ENCODE measurements at regions not wholly inside any gene's neighbourhood (a gene's known extent, or its start where the extent isn't known, plus 50 kb on each side); places are given as distances from the start of the nearest gene placed in this dataset.

DNA sequence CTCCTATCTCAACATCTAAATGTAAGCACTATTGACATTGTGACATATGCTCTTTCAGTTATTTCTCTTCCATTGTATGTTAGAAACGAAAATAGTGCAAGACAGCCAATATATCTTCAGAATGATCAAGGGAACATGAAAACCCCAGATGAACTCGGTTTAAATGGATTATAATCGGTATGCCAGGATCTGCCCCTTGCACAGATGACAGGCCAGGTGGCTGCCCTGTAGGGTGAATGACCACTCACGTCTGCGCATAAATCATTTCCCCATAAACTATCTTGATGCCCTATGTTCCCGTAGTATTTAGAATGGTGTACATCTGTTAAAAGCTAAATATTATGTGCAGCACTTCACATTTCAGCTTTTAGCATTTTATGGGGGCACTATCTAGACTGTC lies 69.7 kb upstream of the RANBP3L start:
- no peak overlapping the region for H3K4me3 Mint-ChIP-seq
- CTCF ChIA-PET, result no interaction called here
- no peaks in the 10 kb centered on the region for H3K9me3 Mint-ChIP-seq
- H3K4me1 Mint-ChIP-seq (ENCODE audit: low read depth), result no peaks in the 10 kb centered on the region
- intact Hi-C loops (cut with micrococcal nuclease), result no loop called here
- DNase-seq, result no peak
- no peak overlapping the region for H3K27ac Mint-ChIP-seq
- H3K36me3 Mint-ChIP-seq (ENCODE audit: low read depth), result no peaks in the 10 kb centered on the region
- H3K27me3 Mint-ChIP-seq (ENCODE audit: low read depth), result peaks cover 2% of the 10 kb centered on the region

GRCh38 chr5:36373527-36374086 lies 71.9 kb upstream of the RANBP3L start:
- Mint-ChIP-seq H3K27ac (no peak overlapping the region), H3K9me3 (no peaks in the 10 kb centered on the region), H3K4me1 (ENCODE audit: low read depth) (no peaks in the 10 kb centered on the region), H3K36me3 (ENCODE audit: low read depth) (no peaks in the 10 kb centered on the region), H3K4me3 (no peak overlapping the region), H3K27me3 (ENCODE audit: low read depth) (peaks cover 2% of the 10 kb centered on the region)
- DNase-seq, result no peak
- CTCF ChIA-PET, result no interaction called here
- intact Hi-C loops (cut with micrococcal nuclease), result no loop called here

- intact Hi-C loops (cut with micrococcal nuclease), result no loop called here
- H3K36me3 Mint-ChIP-seq (ENCODE audit: low read depth), result no peaks in the 10 kb centered on the region
- CTCF ChIA-PET, result no interaction called here
- no peaks in the 10 kb centered on the region for H3K9me3 Mint-ChIP-seq
- no peak for DNase-seq
- H3K4me1 Mint-ChIP-seq (ENCODE audit: low read depth), result no peaks in the 10 kb centered on the region
- no peak overlapping the region for H3K4me3 Mint-ChIP-seq
- no peak overlapping the region for H3K27ac Mint-ChIP-seq
- H3K27me3 Mint-ChIP-seq (ENCODE audit: low read depth), result peaks cover 2% of the 10 kb centered on the region
Measured at GRCh38 chr5:36374266-36374862, 72.7 kb upstream of the RANBP3L start.

- Mint-ChIP-seq H3K4me3 (no peak overlapping the region), H3K4me1 (ENCODE audit: low read depth) (no peaks in the 10 kb centered on the region)
Measured at GRCh38 chr5:36377192-36377591, 75.5 kb upstream of the RANBP3L start.

DNA sequence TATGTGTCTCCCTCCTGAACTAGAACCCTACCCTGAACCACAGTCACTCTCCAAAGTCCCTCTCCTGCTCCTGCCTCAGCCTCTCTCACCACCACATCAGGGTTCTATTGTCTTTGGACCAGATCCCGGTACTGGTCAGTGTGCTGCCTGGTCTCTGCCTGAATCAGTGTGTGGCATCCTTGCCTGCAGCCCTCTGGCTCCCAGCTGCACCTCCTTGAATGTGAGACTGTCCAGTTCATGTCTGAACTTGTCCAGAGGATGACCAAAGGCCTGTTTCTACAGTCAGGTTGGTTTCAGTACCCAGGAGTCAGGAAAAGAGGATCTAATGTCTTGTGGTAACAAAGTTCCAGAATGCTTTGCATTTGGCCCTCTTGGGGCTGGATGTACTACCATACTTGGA lies 76.8 kb upstream of the RANBP3L start:
- intact Hi-C loops (cut with micrococcal nuclease), result no loop called here
- H3K27ac Mint-ChIP-seq, result no peak overlapping the region
- no peaks in the 10 kb centered on the region for H3K27me3 Mint-ChIP-seq (ENCODE audit: low read depth)
- no peak for DNase-seq
- H3K4me3 Mint-ChIP-seq, result no peak overlapping the region
- H3K36me3 Mint-ChIP-seq (ENCODE audit: low read depth), result no peaks in the 10 kb centered on the region
- CTCF ChIA-PET, result no interaction called here
- no peaks in the 10 kb centered on the region for H3K9me3 Mint-ChIP-seq
- no peaks in the 10 kb centered on the region for H3K4me1 Mint-ChIP-seq (ENCODE audit: low read depth)

More at GRCh38 chr5:36377192-36377591, 75.5 kb upstream of the RANBP3L start:
- Mint-ChIP-seq H3K36me3 (ENCODE audit: low read depth) (no peaks in the 10 kb centered on the region), H3K27ac (no peak overlapping the region), H3K9me3 (no peaks in the 10 kb centered on the region), H3K27me3 (ENCODE audit: low read depth) (no peaks in the 10 kb centered on the region)
- no peak for DNase-seq
- CTCF ChIA-PET, result no interaction called here
- intact Hi-C loops (cut with micrococcal nuclease), result no loop called here

- intact Hi-C loops (cut with micrococcal nuclease), result no loop called here
- H3K27me3 Mint-ChIP-seq (ENCODE audit: low read depth), result peaks cover 2% of the 10 kb centered on the region
- no peak overlapping the region for H3K4me3 Mint-ChIP-seq
- H3K9me3 Mint-ChIP-seq, result no peaks in the 10 kb centered on the region
- no peaks in the 10 kb centered on the region for H3K36me3 Mint-ChIP-seq (ENCODE audit: low read depth)
- CTCF ChIA-PET, result no interaction called here
- no peak for DNase-seq
- H3K27ac Mint-ChIP-seq, result no peak overlapping the region
- no peaks in the 10 kb centered on the region for H3K4me1 Mint-ChIP-seq (ENCODE audit: low read depth)
Measured at GRCh38 chr5:36382890-36383289, 81.2 kb upstream of the RANBP3L start.

DNA sequence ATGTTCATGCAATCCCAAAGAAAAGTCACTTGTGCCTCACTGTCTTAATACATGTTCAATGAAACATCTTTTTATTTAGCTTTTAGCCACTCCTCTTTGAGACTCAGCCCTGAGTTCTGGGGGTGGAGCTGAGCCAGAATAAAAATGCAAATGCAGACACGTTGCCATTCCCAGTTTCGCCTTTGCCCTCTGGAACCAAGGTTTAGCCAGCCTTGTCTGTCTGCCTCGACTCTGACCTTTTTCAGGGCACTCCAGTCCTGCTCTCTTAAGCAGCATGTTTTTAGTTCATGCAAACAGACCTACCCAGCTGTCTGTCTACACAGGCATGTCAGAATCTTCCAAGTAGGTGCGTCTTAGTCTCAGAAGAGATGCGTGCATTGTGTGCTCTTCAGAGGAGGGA lies 82.2 kb upstream of the RANBP3L start:
- H3K4me3 Mint-ChIP-seq, result no peak overlapping the region
- no peaks in the 10 kb centered on the region for H3K36me3 Mint-ChIP-seq (ENCODE audit: low read depth)
- peaks cover 2% of the 10 kb centered on the region for H3K27me3 Mint-ChIP-seq (ENCODE audit: low read depth)
- H3K27ac Mint-ChIP-seq, result no peak overlapping the region
- no peaks in the 10 kb centered on the region for H3K9me3 Mint-ChIP-seq
- intact Hi-C loops (cut with micrococcal nuclease), result no loop called here
- no peak for DNase-seq
- CTCF ChIA-PET, result no interaction called here
- no peaks in the 10 kb centered on the region for H3K4me1 Mint-ChIP-seq (ENCODE audit: low read depth)

DNA sequence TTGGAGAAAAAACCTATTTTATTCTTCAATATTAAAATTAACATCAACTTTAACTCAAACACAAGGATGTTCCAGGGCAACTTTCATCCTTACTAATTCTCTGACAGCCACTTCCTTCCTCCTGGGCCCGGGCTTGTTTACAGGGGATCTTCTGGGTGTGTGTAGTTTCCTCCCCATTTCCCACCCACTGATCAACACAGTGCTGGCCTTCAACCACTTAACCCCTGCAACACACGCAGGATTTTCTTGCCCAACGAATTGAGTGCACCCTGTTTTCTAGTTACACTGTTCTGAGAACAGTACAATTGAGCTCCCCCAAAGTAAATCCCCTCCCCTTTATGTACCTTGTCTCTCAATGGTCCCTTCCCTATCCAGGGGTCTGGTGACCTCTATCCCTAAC lies 83.1 kb upstream of the RANBP3L start:
- no peaks in the 10 kb centered on the region for H3K9me3 Mint-ChIP-seq
- no peak overlapping the region for H3K27ac Mint-ChIP-seq
- peaks cover 8% of the 10 kb centered on the region for H3K27me3 Mint-ChIP-seq (ENCODE audit: low read depth)
- DNase-seq, result no peak
- no peaks in the 10 kb centered on the region for H3K36me3 Mint-ChIP-seq (ENCODE audit: low read depth)
- no peaks in the 10 kb centered on the region for H3K4me1 Mint-ChIP-seq (ENCODE audit: low read depth)
- intact Hi-C loops (cut with micrococcal nuclease), result no loop called here
- CTCF ChIA-PET, result no interaction called here
- H3K4me3 Mint-ChIP-seq, result no peak overlapping the region

DNA sequence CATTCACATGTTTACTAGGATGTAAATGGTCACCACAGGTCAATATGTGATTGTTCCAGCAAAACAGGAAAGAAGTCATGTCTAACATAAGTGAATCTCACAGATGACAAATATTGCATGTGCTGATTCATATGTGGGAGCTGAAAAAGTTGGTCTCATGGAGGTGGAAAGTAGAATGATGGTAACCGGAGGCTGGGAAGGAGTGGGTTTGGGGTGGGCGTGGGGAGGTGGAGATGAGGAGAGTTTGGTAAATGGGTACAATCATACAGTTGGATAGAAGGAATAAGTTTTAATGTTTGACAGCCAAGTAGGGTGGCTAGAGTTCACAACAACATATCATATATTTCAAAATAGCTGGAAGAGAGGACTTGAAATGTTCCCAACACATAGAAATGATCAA lies 83.8 kb upstream of the RANBP3L start:
- H3K27ac Mint-ChIP-seq, result no peak overlapping the region
- no peaks in the 10 kb centered on the region for H3K9me3 Mint-ChIP-seq
- CTCF ChIA-PET, result interaction anchor here (0.6 kb wide), 1 partner anchor 18 kb away, joined by 5 read pairs; no protein-coding TSS in a partner anchor
- H3K36me3 Mint-ChIP-seq (ENCODE audit: low read depth), result no peaks in the 10 kb centered on the region
- H3K4me3 Mint-ChIP-seq, result no peak overlapping the region
- H3K27me3 Mint-ChIP-seq (ENCODE audit: low read depth), result peaks cover 9% of the 10 kb centered on the region
- DNase-seq, result no peak
- intact Hi-C loops (cut with micrococcal nuclease), result no loop called here
- no peaks in the 10 kb centered on the region for H3K4me1 Mint-ChIP-seq (ENCODE audit: low read depth)

DNA sequence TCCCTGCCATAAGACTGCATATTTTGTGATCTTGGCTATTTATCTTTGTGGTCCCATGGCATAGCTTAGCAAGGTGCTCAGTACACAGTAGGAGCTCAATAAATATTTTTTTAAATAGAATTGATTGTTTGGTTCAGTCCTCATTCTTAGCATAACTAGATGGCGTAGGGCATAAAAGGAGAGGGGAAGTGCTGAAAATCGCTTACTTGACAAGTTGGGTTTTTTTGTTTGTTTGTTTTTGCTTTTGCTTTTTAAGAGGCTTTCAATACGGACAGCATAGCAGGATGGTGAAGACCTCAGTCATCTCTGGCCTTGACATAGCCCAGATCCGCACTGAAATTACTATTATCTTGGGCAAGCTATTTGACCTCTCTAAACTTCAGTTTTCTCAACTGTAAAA lies 86.6 kb upstream of the RANBP3L start:
- no peaks in the 10 kb centered on the region for H3K9me3 Mint-ChIP-seq
- no peaks in the 10 kb centered on the region for H3K4me1 Mint-ChIP-seq (ENCODE audit: low read depth)
- intact Hi-C loops (cut with micrococcal nuclease), result no loop called here
- no peak for DNase-seq
- H3K36me3 Mint-ChIP-seq (ENCODE audit: low read depth), result no peaks in the 10 kb centered on the region
- H3K27me3 Mint-ChIP-seq (ENCODE audit: low read depth), result peaks cover 9% of the 10 kb centered on the region
- CTCF ChIA-PET, result interaction anchor here (0.6 to 1.1 kb wide), 2 partner anchors 71 to 309 kb away, joined by 3 read pairs; no protein-coding TSS in a partner anchor
- H3K27ac Mint-ChIP-seq, result no peak overlapping the region
- H3K4me3 Mint-ChIP-seq, result no peak overlapping the region

GRCh38 chr5:36389245-36389644 lies 87.5 kb upstream of the RANBP3L start:
- CTCF ChIA-PET, result interaction anchor here (0.6 kb wide), 2 partner anchors 18 to 900 kb away, joined by 3 to 4 read pairs; no protein-coding TSS in a partner anchor
- H3K4me3 Mint-ChIP-seq, result no peak overlapping the region
- DNase-seq, result no peak
- H3K36me3 Mint-ChIP-seq (ENCODE audit: low read depth), result no peaks in the 10 kb centered on the region
- H3K27me3 Mint-ChIP-seq (ENCODE audit: low read depth), result peaks cover 6% of the 10 kb centered on the region
- H3K27ac Mint-ChIP-seq, result no peak overlapping the region
- no peaks in the 10 kb centered on the region for H3K9me3 Mint-ChIP-seq
- H3K4me1 Mint-ChIP-seq (ENCODE audit: low read depth), result no peaks in the 10 kb centered on the region
- intact Hi-C loops (cut with micrococcal nuclease), result no loop called here

DNA sequence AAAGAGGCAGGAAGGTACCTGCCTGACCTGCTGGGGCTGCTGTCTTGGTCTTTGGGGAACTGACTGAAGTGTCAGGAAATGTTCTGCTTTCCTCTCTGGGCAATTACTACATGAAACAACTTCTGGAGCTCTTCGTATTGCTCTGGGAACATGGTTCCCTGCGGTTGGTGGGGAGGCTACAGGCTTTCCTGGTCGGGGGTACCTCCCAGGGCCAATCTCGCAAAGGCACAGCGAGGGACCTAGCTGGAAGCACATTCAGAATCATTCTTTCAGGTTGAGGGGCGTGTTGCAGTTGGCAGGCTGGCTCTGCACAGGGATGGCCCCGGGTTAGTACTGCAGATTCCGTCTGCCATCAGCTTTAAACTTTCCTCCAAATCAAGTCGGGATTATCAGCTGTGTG lies 88.9 kb upstream of the RANBP3L start:
- no peaks in the 10 kb centered on the region for H3K4me1 Mint-ChIP-seq (ENCODE audit: low read depth)
- intact Hi-C loops (cut with micrococcal nuclease), result no loop called here
- H3K27me3 Mint-ChIP-seq (ENCODE audit: low read depth), result peaks cover 6% of the 10 kb centered on the region
- no peak for DNase-seq
- H3K4me3 Mint-ChIP-seq, result no peak overlapping the region
- H3K27ac Mint-ChIP-seq, result no peak overlapping the region
- CTCF ChIA-PET, result no interaction called here
- no peaks in the 10 kb centered on the region for H3K36me3 Mint-ChIP-seq (ENCODE audit: low read depth)
- no peaks in the 10 kb centered on the region for H3K9me3 Mint-ChIP-seq

- Mint-ChIP-seq H3K9me3 (no peaks in the 10 kb centered on the region), H3K27me3 (ENCODE audit: low read depth) (peaks cover 6% of the 10 kb centered on the region), H3K27ac (no peak overlapping the region), H3K36me3 (ENCODE audit: low read depth) (no peaks in the 10 kb centered on the region), H3K4me1 (ENCODE audit: low read depth) (no peaks in the 10 kb centered on the region), H3K4me3 (no peak overlapping the region)
- no peak for DNase-seq
- intact Hi-C loops (cut with micrococcal nuclease), result no loop called here
- CTCF ChIA-PET, result no interaction called here
Measured at GRCh38 chr5:36392186-36392585, 90.5 kb upstream of the RANBP3L start.
